IMR-90 (cell line): ENCODE measurements at regions not wholly inside any gene's neighbourhood (a gene's known extent, or its start where the extent isn't known, plus 50 kb on each side); places are given as distances from the start of the nearest gene placed in this dataset.

Experiments used
- ATAC-seq: fragments of 200-7000 bp; cut with Tn5 transposase; 2 replicates; pipeline ENCODE4 v1.9.1; 2020; ENCODE audit warnings: low read depth, mild to moderate bottlenecking, moderate library complexity
- BruUV-seq: library from RNA; stranded (reverse); fragments of 400-500 nt; replicated peaks from 2 replicates; lab custom pipeline; 2021; lab: Mats Ljungman, UMichigan
- CTCF ChIA-PET: fragments of 300-600 bp; formaldehyde crosslinking; extraction: SDS; loops from one replicate; lab custom pipeline; 2021; ENCODE audit warnings: antibody characterized with exemption; lab: Yijun Ruan, JAX
- POLR2A ChIA-PET: fragments of 300-600 bp; sonication (Branson Sonifier 250); formaldehyde crosslinking; loops from one replicate; lab custom pipeline; 2022; ENCODE audit warnings: antibody characterized with exemption; ENCODE audit not compliant: unreplicated experiment; lab: Charles Lee
- DNase-seq: peaks from one replicate; pipeline ENCODE4 v3.0.0; 2013
- H2AFZ ChIP-seq: replicated peaks from 2 replicates; pipeline ENCODE3; 2013; ENCODE audit warnings: low read length, mild to moderate bottlenecking; ENCODE audit not compliant: poor library complexity
- H2AK5ac ChIP-seq: 2 replicates; pipeline ENCODE4 v1.6.1; 2013; ENCODE audit warnings: low read depth, low read length, inconsistent platforms
- H2AK9ac ChIP-seq: replicated peaks from 2 replicates; pipeline ENCODE3; 2013; ENCODE audit warnings: mild to moderate bottlenecking, low read depth, low read length, moderate library complexity; ENCODE audit not compliant: poor library complexity
- H2BK120ac ChIP-seq: 2 replicates; pipeline ENCODE4 v1.6.1; 2013; ENCODE audit warnings: low read depth, low read length, inconsistent platforms
- H2BK15ac ChIP-seq: 3 replicates; pipeline ENCODE4 v1.6.1; 2013; ENCODE audit warnings: low read depth, low read length, inconsistent platforms
- H2BK20ac ChIP-seq: 2 replicates; pipeline ENCODE4 v1.6.1; 2013; ENCODE audit warnings: low read depth, mild to moderate bottlenecking, inconsistent platforms, low read length, moderate library complexity
- H2BK5ac ChIP-seq: 2 replicates; pipeline ENCODE4 v1.6.1; 2013; ENCODE audit warnings: mild to moderate bottlenecking, low read depth, low read length, inconsistent platforms; ENCODE audit not compliant: poor library complexity, severe bottlenecking
- H3K14ac ChIP-seq: replicated peaks from 2 replicates; pipeline ENCODE4 v1.6.1; 2013; ENCODE audit warnings: low read depth, low read length, inconsistent platforms
- H3K18ac ChIP-seq: 2 replicates; pipeline ENCODE4 v1.6.1; 2013; ENCODE audit warnings: low read depth, low read length, control low read depth
- H3K23ac ChIP-seq: 2 replicates; pipeline ENCODE4 v1.6.1; 2013; ENCODE audit warnings: low read depth, low read length, inconsistent platforms
- H3K27ac ChIP-seq: 2 replicates; pipeline ENCODE4 v1.5.1; 2013; ENCODE audit warnings: mild to moderate bottlenecking, control low read depth, low read length; ENCODE audit not compliant: insufficient read depth
- H3K27me3 ChIP-seq: 2 replicates; pipeline ENCODE4 v1.6.1; 2013; ENCODE audit warnings: low read length; ENCODE audit not compliant: control insufficient read depth, insufficient read depth
- H3K36me3 ChIP-seq: 2 replicates; pipeline ENCODE4 v1.6.1; 2013; ENCODE audit warnings: low read length, mixed read lengths; ENCODE audit not compliant: control insufficient read depth, insufficient read depth
- H3K4ac ChIP-seq: 2 replicates; pipeline ENCODE4 v1.6.1; 2013; ENCODE audit warnings: low read depth, low read length, inconsistent platforms
- H3K4me1 ChIP-seq: 2 replicates; pipeline ENCODE4 v1.6.1; 2013; ENCODE audit warnings: low read length, mixed read lengths; ENCODE audit not compliant: control insufficient read depth, insufficient read depth
- H3K4me2 ChIP-seq: 2 replicates; pipeline ENCODE4 v1.6.1; 2013; ENCODE audit warnings: low read depth, mild to moderate bottlenecking, control low read depth, low read length, moderate library complexity
- H3K4me3 ChIP-seq: 2 replicates; pipeline ENCODE4 v1.5.1; 2013; ENCODE audit warnings: low read depth, mild to moderate bottlenecking, control low read depth, low read length, moderate library complexity; ENCODE audit not compliant: insufficient read depth
- H3K56ac ChIP-seq: 2 replicates; pipeline ENCODE4 v1.6.1; 2013; ENCODE audit warnings: low read length, inconsistent platforms; ENCODE audit not compliant: insufficient read depth; ENCODE audit errors: extremely low read depth
- H3K79me1 ChIP-seq, 2 experiments: 2 replicates each; pipeline ENCODE4 v1.6.1; 2013; ENCODE audit warnings: low read length in 2 of 2, inconsistent platforms in 1 of 2, low read depth in 1 of 2
- H3K9ac ChIP-seq: 2 replicates; pipeline ENCODE4 v1.6.1; 2013; ENCODE audit warnings: low read depth, low read length, control low read depth
- H3K9me1 ChIP-seq: 2 replicates; pipeline ENCODE4 v1.6.1; 2013; ENCODE audit warnings: low read length, inconsistent platforms; ENCODE audit not compliant: insufficient read depth
- H3K9me3 ChIP-seq: 2 replicates; pipeline ENCODE4 v1.6.1; 2013; ENCODE audit warnings: low read length; ENCODE audit not compliant: control insufficient read depth, insufficient read depth
- H4K20me1 ChIP-seq: 2 replicates; pipeline ENCODE4 v1.6.1; 2013; ENCODE audit warnings: low read length, inconsistent platforms; ENCODE audit not compliant: insufficient read depth
- H4K5ac ChIP-seq: 2 replicates; pipeline ENCODE4 v1.6.1; 2013; ENCODE audit warnings: mild to moderate bottlenecking, low read depth, low read length, control low read depth
- H4K8ac ChIP-seq, 2 experiments: 2 replicates each; pipeline ENCODE4 v1.6.1; 2013; ENCODE audit warnings: low read depth in 2 of 2, low read length in 2 of 2, control low read depth in 1 of 2, inconsistent platforms in 1 of 2
- H4K91ac ChIP-seq: 2 replicates; pipeline ENCODE4 v1.6.1; 2013; ENCODE audit warnings: low read depth, low read length, inconsistent platforms; ENCODE audit not compliant: insufficient read depth
- BHLHE40 ChIP-seq: fragments of 150-350 bp; IDR thresholded peaks from 2 replicates; pipeline ENCODE4 v1.6.1; 2016; ENCODE audit warnings: mild to moderate bottlenecking, low read depth, low read length
- CEBPB ChIP-seq: IDR thresholded peaks from 2 replicates; pipeline ENCODE4 v1.6.1; 2012; ENCODE audit warnings: low read depth, low read length, improper control_type of control experiment
- CHD1 ChIP-seq: IDR thresholded peaks from 2 replicates; pipeline ENCODE4 v1.6.1; 2012; ENCODE audit warnings: low read depth, low read length, improper control_type of control experiment
- CTCF ChIP-seq: conservative IDR thresholded peaks from 2 replicates; pipeline ENCODE4 v1.5.1; 2012; ENCODE audit warnings: mild to moderate bottlenecking, low read depth, low read length, improper control_type of control experiment
- FOS ChIP-seq: fragments of 150-350 bp; IDR thresholded peaks from 2 replicates; pipeline ENCODE4 v1.6.1; 2016; ENCODE audit warnings: low read depth, low read length
- MAFK ChIP-seq: IDR thresholded peaks from 2 replicates; pipeline ENCODE4 v1.6.1; 2012; ENCODE audit warnings: low read depth, low read length, improper control_type of control experiment
- MXI1 ChIP-seq: IDR thresholded peaks from 2 replicates; pipeline ENCODE4 v1.6.1; 2012; ENCODE audit warnings: low read depth, mild to moderate bottlenecking, low read length, moderate library complexity, borderline replicate concordance
- NFE2L2 ChIP-seq: fragments of 150-350 bp; IDR thresholded peaks from 2 replicates; pipeline ENCODE4 v1.6.1; 2016; ENCODE audit warnings: low read depth, mild to moderate bottlenecking, low read length
- POLR2A ChIP-seq: IDR thresholded peaks from 2 replicates; pipeline ENCODE4 v1.6.1; 2012; ENCODE audit warnings: mild to moderate bottlenecking, low read depth, low read length
- RAD21 ChIP-seq: IDR thresholded peaks from 2 replicates; pipeline ENCODE4 v1.6.1; 2012; ENCODE audit warnings: low read length, improper control_type of control experiment
- RCOR1 ChIP-seq: IDR thresholded peaks from 2 replicates; pipeline ENCODE4 v1.6.1; 2012; ENCODE audit warnings: mild to moderate bottlenecking, low read length, improper control_type of control experiment; ENCODE audit not compliant: insufficient replicate concordance
- RFX5 ChIP-seq: IDR thresholded peaks from 2 replicates; pipeline ENCODE4 v1.8.0; 2012; ENCODE audit warnings: low read depth, mild to moderate bottlenecking, low read length, moderate library complexity
- SMC3 ChIP-seq: fragments of 150-350 bp; IDR thresholded peaks from 2 replicates; pipeline ENCODE4 v1.6.1; 2016; ENCODE audit warnings: low read depth, mild to moderate bottlenecking, antibody characterized with exemption, low read length, moderate library complexity
- WGBS, 2 experiments: methylation state at CpG; one replicate each; pipeline versions ENCODE4 v1.1.5 to v1.1.7; 2013; ENCODE audit warnings: missing lambda C conversion rate in 2 of 2; ENCODE audit not compliant: insufficient read length in 1 of 2; ENCODE audit errors: extremely low coverage in 2 of 2; 5-methylcytosine and 5-hydroxymethylcytosine counted together
- dilution Hi-C: fragments of 300-500 bp; cut with HindIII; formaldehyde crosslinking; loops from one replicate; pipeline ENCODE4 v1.14.3; 2018; ENCODE audit warnings: low sequenced_read_pairs; ENCODE audit not compliant: unreplicated experiment
- in situ Hi-C: fragments of 300-500 bp; cut with MboI; formaldehyde crosslinking; loops from 3 replicates; pipeline ENCODE4 v1.14.3; 2019; ENCODE audit warnings: low sequenced_read_pairs, inconsistent platforms, mixed read lengths
- intact Hi-C: fragments of 100-400 bp; cut with micrococcal nuclease; formaldehyde crosslinking; loops from 2 replicates; pipeline ENCODE4 v1.10.0; 2022
- TF ChIP-seq, protein P1 (sequence below): fragments of 150-350 bp; IDR thresholded peaks from 2 replicates; pipeline ENCODE4 v1.6.1; 2017; ENCODE audit warnings: mild to moderate bottlenecking, antibody characterized with exemption, low read length, low read depth
- TF ChIP-seq, protein P2 (sequence below): fragments of 150-350 bp; IDR thresholded peaks from 2 replicates; pipeline ENCODE4 v1.6.1; 2016; ENCODE audit warnings: low read depth, mild to moderate bottlenecking, low read length, moderate library complexity, borderline replicate concordance

DNA sequence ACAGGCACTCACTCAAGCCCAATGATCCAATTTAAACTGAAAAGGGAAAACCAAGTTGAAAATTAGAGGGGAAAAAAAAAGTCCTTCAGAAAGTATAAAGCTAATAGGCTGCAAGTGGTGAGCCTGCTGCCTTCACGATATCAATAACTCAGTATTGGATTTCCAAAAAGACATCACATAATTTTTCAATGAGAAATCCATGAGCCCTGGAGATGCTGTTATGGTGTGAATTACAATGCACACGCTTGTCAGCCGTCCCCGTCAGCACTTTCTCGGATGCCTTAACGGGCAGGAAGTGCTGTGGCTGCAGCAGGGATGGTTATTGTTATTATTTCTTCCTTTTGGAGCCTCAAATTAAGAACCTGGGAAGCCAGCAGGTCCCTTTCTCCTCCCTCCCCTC is 138.5 kb downstream of the DHX35 start:
- ATAC-seq (no peak), DNase-seq (no peak)
- H3K9me3 ChIP-seq, result no peaks in the 10 kb centered on the region
- no peak overlapping the region for H2BK5ac ChIP-seq
- H2BK20ac ChIP-seq, result no peak overlapping the region
- no peaks in the 10 kb centered on the region for H3K9me1 ChIP-seq
- H2BK15ac ChIP-seq, result no peak overlapping the region
- no peaks in the 10 kb centered on the region for H3K36me3 ChIP-seq
- no peak overlapping the region for H3K14ac ChIP-seq
- H3K27me3 ChIP-seq, result peaks cover 3% of the 10 kb centered on the region; the same call in 1 of the 2 replicates
- H3K9ac ChIP-seq, result no peak overlapping the region
- H2AK5ac ChIP-seq, result no peak overlapping the region
- no peak overlapping the region for H3K27ac ChIP-seq
- H4K8ac ChIP-seq, result no peak overlapping the region
- H3K4ac ChIP-seq, result no peak overlapping the region
- no peaks in the 10 kb centered on the region for H4K20me1 ChIP-seq
- H2AFZ ChIP-seq, result no peak overlapping the region
- H3K4me2 ChIP-seq, result no peak overlapping the region
- BruUV-seq, result no TSS peak
- no peak overlapping the region for H3K18ac ChIP-seq
- ChIA-PET POLR2A (no interaction called here), CTCF (no interaction called here)
- no peak overlapping the region for H3K4me3 ChIP-seq
- no peak overlapping the region for H3K56ac ChIP-seq
- in situ Hi-C loops (no loop called here), intact Hi-C loops (no loop called here), dilution Hi-C loops (no loop called here)
- no peak overlapping the region for H4K5ac ChIP-seq
- no peak overlapping the region for H3K23ac ChIP-seq
- no CpG with 5 or more reads among the region's 6 CpGs for WGBS, 2 experiments
- no peaks in the 10 kb centered on the region for H3K4me1 ChIP-seq
- no peak overlapping the region for H2AK9ac ChIP-seq
- H4K91ac ChIP-seq, result no peak overlapping the region
- no peak overlapping the region for H2BK120ac ChIP-seq
- H3K79me1 ChIP-seq, result no peaks in the 10 kb centered on the region
- TF ChIP-seq MAFK, result no peak
- TF ChIP-seq RFX5, result no peak
- TF ChIP-seq, protein P1, sequence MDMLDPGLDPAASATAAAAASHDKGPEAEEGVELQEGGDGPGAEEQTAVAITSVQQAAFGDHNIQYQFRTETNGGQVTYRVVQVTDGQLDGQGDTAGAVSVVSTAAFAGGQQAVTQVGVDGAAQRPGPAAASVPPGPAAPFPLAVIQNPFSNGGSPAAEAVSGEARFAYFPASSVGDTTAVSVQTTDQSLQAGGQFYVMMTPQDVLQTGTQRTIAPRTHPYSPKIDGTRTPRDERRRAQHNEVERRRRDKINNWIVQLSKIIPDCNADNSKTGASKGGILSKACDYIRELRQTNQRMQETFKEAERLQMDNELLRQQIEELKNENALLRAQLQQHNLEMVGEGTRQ, result no peak
- TF ChIP-seq RAD21, result no peak
- TF ChIP-seq, protein P2, sequence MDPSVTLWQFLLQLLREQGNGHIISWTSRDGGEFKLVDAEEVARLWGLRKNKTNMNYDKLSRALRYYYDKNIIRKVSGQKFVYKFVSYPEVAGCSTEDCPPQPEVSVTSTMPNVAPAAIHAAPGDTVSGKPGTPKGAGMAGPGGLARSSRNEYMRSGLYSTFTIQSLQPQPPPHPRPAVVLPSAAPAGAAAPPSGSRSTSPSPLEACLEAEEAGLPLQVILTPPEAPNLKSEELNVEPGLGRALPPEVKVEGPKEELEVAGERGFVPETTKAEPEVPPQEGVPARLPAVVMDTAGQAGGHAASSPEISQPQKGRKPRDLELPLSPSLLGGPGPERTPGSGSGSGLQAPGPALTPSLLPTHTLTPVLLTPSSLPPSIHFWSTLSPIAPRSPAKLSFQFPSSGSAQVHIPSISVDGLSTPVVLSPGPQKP, result no peak
- no peak for TF ChIP-seq NFE2L2
- no peak for TF ChIP-seq CHD1
- TF ChIP-seq RCOR1, result no peak
- no peak for TF ChIP-seq CEBPB
- no peak for TF ChIP-seq POLR2A
- TF ChIP-seq SMC3, result no peak
- TF ChIP-seq MXI1, result no peak
- no peak for TF ChIP-seq CTCF
- TF ChIP-seq FOS, result no peak
- TF ChIP-seq BHLHE40, result no peak
